CD4-positive, alpha-beta T cell treated with Interleukin-1 beta for 1 hour (primary cell): ENCODE measurements at regions not wholly inside any gene's neighbourhood (a gene's known extent, or its start where the extent isn't known, plus 50 kb on each side); places are given as distances from the start of the nearest gene placed in this dataset.

ENCODE experiments used
- DNase-seq, 2 donors: peaks; one replicate each; pipeline ENCODE4 v3.0.0-alpha.2; 2020 to 2022

DNA sequence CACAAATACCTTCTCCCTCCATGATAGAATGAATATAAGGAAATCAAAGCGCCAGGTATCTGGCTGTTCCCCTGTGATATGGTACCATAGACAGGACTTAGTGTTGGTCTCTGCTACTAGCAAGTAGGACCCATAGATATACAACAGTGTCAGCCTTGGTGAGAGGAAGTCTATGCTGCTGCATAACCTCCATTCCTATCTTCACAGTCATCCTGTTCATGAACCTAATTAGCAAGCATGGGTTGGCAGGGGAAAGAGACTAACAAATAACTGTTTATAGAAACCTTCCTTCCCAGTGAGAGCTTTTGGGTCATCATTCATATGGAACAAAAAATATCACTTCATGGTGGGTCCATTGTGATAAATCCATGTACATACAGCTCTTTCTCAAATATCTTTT is 188.9 kb upstream of the FAM98A start:
- no peak for DNase-seq

GRCh38 chr2:33786881-33787280 is 187.8 kb upstream of the FAM98A start:
- DNase-seq = no peak

- no peak for DNase-seq
These were observed 186.4 kb upstream of the FAM98A start for GRCh38 chr2:33785201-33786106.

- DNase-seq = no peak
These were observed 185.4 kb upstream of the FAM98A start for GRCh38 chr2:33784488-33784887.

DNA sequence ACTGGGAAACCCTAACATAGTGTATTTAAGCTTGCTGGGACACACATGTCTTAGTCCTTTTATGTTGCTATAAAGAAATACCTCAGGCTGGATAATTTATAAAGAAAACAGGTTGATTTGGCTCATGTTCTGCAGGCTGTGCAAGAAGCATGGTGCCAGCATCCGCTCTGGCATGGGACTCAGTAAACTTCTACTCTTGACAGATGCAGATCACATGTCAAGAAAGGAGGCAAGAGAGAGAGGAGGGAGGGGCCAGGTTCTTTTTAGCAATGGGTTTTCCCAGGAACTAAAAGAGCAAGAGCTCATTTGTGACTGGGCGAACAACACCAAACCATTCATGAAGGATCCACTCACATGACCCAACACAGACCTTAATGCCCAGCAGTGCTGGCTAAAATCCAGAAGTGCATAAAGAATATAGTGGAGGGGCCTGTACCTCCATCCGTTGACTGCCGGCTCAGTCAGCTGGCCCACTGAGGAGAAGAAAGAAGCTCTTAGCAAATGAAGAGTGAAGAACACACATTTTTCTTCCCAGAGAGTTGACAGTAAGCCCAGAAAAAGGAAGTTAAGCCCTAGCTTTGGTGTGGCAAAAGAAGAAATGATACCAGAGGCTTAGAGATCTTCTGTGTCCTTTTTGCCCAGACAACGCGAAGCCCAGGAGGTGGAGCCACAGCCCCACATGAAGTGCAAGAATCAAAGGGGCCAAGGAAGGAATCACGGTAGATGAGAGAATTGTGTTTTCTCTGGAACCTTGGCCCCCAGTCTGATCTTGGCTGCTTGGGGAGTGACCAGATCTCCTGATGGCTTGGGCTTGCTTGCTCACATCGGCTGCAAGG is 183.5 kb upstream of the FAM98A start:
- no peak for DNase-seq

DNA sequence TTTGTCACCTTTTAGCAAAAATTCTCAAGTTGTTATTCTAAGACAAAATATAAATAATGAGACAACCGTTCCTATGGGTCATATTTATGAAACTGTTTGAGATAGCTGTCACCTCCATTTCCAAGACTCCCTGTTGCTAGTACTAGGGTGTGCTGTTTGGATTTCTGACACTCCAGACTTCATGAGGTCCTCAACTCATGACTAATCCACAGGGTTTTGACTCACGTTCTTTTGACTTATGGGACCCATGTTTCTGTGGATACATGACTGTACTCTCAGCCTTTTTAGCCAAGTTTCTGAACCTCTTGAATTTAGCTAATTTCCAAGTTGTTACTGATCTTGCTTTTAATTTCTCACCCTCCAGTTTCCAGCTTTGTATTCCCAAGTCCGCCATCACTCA is 178.7 kb upstream of the FAM98A start:
- DNase-seq = no peak

GRCh38 chr2:33775306-33775705 is 176.2 kb upstream of the FAM98A start:
- DNase-seq = no peak

GRCh38 chr2:33770023-33770422 is 170.9 kb upstream of the FAM98A start:
- DNase-seq = no peak

- no peak for DNase-seq
These were observed 167.1 kb upstream of the FAM98A start for GRCh38 chr2:33766175-33766574.

- DNase-seq = no peak
These were observed 166.0 kb upstream of the FAM98A start for GRCh38 chr2:33765122-33765521.

DNA sequence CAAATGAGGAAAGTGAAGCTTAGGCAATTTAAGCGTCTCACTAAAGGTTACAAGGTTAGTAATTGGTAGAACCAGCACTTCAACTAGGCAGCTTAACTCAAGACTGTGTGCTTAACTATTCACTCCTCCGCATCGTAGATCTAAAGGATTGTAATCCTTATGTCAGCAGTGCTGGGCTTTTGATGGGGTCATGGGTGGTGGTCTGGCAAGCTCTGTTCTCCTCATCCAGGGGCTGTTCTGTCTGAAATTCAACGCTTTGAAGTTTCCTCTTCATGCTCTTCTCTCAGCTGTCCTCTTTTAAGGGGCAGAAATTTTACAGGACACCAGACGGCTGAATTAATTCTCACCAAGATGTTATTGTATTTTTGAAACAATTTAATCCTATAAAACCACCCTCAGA is 165.5 kb upstream of the FAM98A start:
- DNase-seq = no peak

- DNase-seq = no peak
These were observed 164.7 kb upstream of the FAM98A start for GRCh38 chr2:33763671-33764310.

GRCh38 chr2:33762636-33763035 is 163.5 kb upstream of the FAM98A start:
- no peak for DNase-seq

- no peak for DNase-seq
These were observed 147.2 kb upstream of the FAM98A start for GRCh38 chr2:33746208-33746800.

GRCh38 chr2:33735096-33735495 is 136.0 kb upstream of the FAM98A start:
- no peak for DNase-seq

DNA sequence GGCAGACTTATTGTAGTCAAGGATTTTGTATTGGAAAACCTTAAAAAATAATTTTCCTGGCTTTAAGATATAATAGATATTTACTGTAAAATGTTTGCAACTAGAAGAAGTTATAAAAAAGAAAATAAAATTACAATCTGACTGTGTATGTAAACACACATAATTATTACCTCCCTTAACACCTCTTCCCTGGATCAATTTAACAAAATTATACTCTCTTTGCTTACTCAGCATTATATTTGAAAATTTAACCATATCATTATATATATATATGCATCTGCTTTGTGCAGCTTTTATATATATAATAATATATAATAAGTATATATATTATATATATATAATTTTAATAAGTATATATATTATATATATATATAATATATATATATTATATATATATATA is 131.7 kb upstream of the FAM98A start:
- DNase-seq = no peak

GRCh38 chr2:33730193-33730592 is 131.1 kb upstream of the FAM98A start:
- DNase-seq = no peak

GRCh38 chr2:33729353-33729752 is 130.3 kb upstream of the FAM98A start:
- DNase-seq = no peak

- DNase-seq = no peak
These were observed 129.0 kb upstream of the FAM98A start for GRCh38 chr2:33728106-33728505.

DNA sequence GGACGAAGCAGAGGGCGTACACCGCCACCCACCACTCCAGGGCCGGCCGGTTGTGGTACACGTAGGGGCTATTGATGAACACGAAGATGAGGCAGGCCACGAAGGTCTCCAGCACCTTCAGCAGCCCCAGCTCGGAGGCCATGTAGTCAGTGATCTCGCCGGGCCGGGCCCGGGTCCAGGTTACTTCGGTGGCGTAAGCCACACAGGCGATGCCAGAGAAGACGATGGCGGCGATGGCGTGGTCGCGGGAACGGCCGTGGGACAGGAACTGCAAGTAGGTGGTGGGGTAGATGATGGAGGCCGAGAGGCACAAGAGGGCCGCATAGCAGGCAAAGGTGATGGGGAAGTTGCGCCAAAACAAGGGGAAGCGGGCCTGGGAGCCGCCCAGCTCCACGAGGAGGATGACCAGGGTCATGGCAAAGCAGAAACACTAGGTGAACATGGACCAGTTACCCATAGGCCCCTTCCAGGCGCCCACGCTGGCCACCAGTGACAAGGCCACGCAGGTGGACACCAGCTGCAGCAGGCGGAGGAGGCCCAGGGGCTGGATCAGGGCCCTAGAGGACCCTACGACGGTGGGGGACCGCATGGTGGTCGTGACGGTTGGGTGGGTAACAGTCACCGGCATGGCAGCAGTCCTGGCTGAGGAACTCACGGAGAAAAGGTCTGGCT is 128.4 kb upstream of the FAM98A start:
- DNase-seq = no peak

DNA sequence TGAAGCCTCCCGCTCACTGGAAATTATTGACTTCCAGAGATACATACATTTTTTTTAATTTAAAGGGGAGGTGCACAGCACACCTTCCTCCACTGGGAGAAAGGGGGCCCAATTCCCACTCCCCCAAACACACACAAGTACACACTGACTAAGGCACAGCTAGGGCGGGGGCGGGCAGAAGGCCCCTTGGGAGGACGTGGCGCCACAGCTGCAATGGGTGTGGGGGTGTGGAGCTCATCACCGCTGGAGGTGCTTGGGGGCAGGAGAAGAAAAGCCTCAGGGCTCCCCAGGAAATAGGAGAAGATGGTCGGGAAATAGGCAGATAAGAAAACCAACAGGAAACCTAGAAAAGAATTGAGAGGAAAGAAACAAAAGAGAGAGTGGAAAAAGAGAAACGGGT is 127.3 kb upstream of the FAM98A start:
- no peak for DNase-seq

GRCh38 chr2:33723329-33723728 is 124.2 kb upstream of the FAM98A start:
- no peak for DNase-seq

GRCh38 chr2:33719067-33719466 is 120.0 kb upstream of the FAM98A start:
- DNase-seq = no peak
